ENCODE measurements at regions not wholly inside any gene's neighbourhood (a gene's known extent, or its start where the extent isn't known, plus 50 kb on each side); places are given as distances from the start of the nearest gene placed in this dataset.

GRCh38 chr2:240204431-240205276, 64.2 kb upstream of the OTOS start:
- H3K4me3 ChIP-seq (ENCODE audit: control insufficient read depth, low read depth, low read length) = no peak overlapping the region
- DNase-seq (ENCODE audit: low read depth) = no peak
- TF ChIP-seq, protein P1, sequence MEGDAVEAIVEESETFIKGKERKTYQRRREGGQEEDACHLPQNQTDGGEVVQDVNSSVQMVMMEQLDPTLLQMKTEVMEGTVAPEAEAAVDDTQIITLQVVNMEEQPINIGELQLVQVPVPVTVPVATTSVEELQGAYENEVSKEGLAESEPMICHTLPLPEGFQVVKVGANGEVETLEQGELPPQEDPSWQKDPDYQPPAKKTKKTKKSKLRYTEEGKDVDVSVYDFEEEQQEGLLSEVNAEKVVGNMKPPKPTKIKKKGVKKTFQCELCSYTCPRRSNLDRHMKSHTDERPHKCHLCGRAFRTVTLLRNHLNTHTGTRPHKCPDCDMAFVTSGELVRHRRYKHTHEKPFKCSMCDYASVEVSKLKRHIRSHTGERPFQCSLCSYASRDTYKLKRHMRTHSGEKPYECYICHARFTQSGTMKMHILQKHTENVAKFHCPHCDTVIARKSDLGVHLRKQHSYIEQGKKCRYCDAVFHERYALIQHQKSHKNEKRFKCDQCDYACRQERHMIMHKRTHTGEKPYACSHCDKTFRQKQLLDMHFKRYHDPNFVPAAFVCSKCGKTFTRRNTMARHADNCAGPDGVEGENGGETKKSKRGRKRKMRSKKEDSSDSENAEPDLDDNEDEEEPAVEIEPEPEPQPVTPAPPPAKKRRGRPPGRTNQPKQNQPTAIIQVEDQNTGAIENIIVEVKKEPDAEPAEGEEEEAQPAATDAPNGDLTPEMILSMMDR (conservative IDR thresholded peaks at IDR 0.05; ENCODE audit: control insufficient read depth, insufficient read depth, low read depth, low read length) = no peak

DNA sequence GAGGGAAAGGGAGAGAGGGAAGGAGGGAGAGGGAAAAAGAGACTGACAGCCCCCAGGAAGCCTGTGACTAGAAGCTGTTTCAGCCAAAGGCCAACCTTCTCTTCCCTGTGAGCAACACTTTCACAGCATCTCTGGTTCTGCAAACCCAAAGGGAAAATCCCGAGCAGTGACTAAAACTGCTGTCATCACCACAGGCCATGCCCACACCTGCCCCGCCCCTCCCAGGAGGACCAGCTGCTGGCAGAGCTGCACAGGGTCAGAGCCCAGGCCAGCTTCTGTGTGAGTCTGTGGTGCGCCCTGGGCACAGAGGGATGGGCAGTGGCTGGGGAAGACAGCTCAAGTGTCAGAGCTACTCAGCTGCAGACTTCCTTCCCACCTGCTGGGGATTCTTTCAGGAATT, 64.9 kb upstream of the OTOS start:
- TF ChIP-seq, protein P1 (conservative IDR thresholded peaks at IDR 0.05; ENCODE audit: control insufficient read depth, insufficient read depth, low read depth, low read length) = no peak
- H3K4me3 ChIP-seq (ENCODE audit: control insufficient read depth, low read depth, low read length) = no peak overlapping the region
- peak; percentile 82 for DNase-seq (ENCODE audit: low read depth)

- TF ChIP-seq, protein P1 (conservative IDR thresholded peaks at IDR 0.05; ENCODE audit: control insufficient read depth, insufficient read depth, low read depth, low read length) = no peak
- H3K4me3 ChIP-seq (ENCODE audit: control insufficient read depth, low read depth, low read length) = no peak overlapping the region
- no peak for DNase-seq (ENCODE audit: low read depth)
Observed at GRCh38 chr2:240205772-240206171, 65.3 kb upstream of the OTOS start.

- TF ChIP-seq, protein P1 (conservative IDR thresholded peaks at IDR 0.05; ENCODE audit: control insufficient read depth, insufficient read depth, low read depth, low read length) = no peak
- no peak for DNase-seq (ENCODE audit: low read depth)
Observed at GRCh38 chr2:240206630-240207029, 66.2 kb upstream of the OTOS start.

GRCh38 chr2:240207661-240208060, 67.2 kb upstream of the OTOS start:
- DNase-seq (ENCODE audit: low read depth) = no peak
- TF ChIP-seq, protein P1 (conservative IDR thresholded peaks at IDR 0.05; ENCODE audit: control insufficient read depth, insufficient read depth, low read depth, low read length) = no peak
- no peak overlapping the region for H3K4me3 ChIP-seq (ENCODE audit: control insufficient read depth, low read depth, low read length)

More at GRCh38 chr2:240206630-240207029, 66.2 kb upstream of the OTOS start:
- no peak overlapping the region for H3K4me3 ChIP-seq (ENCODE audit: control insufficient read depth, low read depth, low read length)

- TF ChIP-seq, protein P1 (conservative IDR thresholded peaks at IDR 0.05; ENCODE audit: control insufficient read depth, insufficient read depth, low read depth, low read length) = no peak
- DNase-seq (ENCODE audit: low read depth) = no peak
- no peak overlapping the region for H3K4me3 ChIP-seq (ENCODE audit: control insufficient read depth, low read depth, low read length)
Observed at GRCh38 chr2:240208096-240208495, 67.6 kb upstream of the OTOS start.

Measured in fibroblast of mammary gland (primary cell).